ENCODE measurements at regions not wholly inside any gene's neighbourhood (a gene's known extent, or its start where the extent isn't known, plus 50 kb on each side); places are given as distances from the start of the nearest gene placed in this dataset.

DNA sequence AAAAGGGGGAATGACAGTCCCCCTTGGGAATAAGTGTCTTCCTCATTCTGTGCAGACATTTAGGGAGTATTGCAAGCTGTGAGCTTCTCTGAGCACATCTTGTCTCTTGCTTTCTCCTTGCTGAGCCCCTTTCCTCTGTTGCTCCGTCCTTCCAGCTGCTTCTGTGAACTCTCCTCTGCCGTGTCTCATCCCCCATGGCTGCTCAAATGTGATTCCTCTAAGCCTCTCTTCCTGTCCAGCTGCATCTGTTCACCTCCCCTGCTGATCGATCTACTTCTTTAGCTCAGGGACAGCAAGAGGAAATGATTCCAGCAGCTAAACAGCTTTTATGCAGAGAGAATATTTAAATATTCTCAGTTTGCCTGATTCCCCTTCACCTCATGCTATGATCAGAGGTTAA lies 328.0 kb upstream of the DNAJC19 start:
- Histone ChIP-seq H3K4me2 (ENCODE audit: low read length) (no peak overlapping the region), H2AFZ (ENCODE audit: low read depth, low read length) (no peak overlapping the region), H3K9ac (ENCODE audit: low read length) (no peak overlapping the region), H3K27me3 (ENCODE audit: insufficient read depth, low read depth, low read length) (no peaks in the 10 kb centered on the region), H3K36me3 (ENCODE audit: insufficient read depth, low read length) (no peaks in the 10 kb centered on the region), H3K4me3 (ENCODE audit: low read length) (no peak overlapping the region), H4K20me1 (ENCODE audit: insufficient read depth) (no peaks in the 10 kb centered on the region), H3F3A (ENCODE audit: insufficient read depth, low read length, poor library complexity, severe bottlenecking) (peaks cover 9% of the 10 kb centered on the region), H3K9me3 (ENCODE audit: low read length) (no peaks in the 10 kb centered on the region), H3K9me2 (ENCODE audit: insufficient read depth, low read length) (no peaks in the 10 kb centered on the region), H3K79me2 (replicated peaks; ENCODE audit: insufficient read depth, low read length) (peaks cover 32% of the 10 kb centered on the region), H3K27ac (ENCODE audit: low read length) (no peak overlapping the region)
- TF ChIP-seq EP300 (conservative IDR thresholded peaks at IDR 0.05; ENCODE audit: poor library complexity, severe bottlenecking) (no peak), MXI1 (conservative IDR thresholded peaks at IDR 0.05; ENCODE audit: poor library complexity, severe bottlenecking) (no peak), POLR2AphosphoS5 (IDR thresholded peaks at IDR 0.05) (no peak), EZH2 (IDR thresholded peaks at IDR 0.05; ENCODE audit: borderline replicate concordance, insufficient read depth, low read length, poor library complexity, severe bottlenecking) (no peak), SMC3 (conservative IDR thresholded peaks at IDR 0.05; ENCODE audit: poor library complexity) (no peak), RAD21 (conservative IDR thresholded peaks at IDR 0.05) (no peak), TAF1 (IDR thresholded peaks at IDR 0.05; ENCODE audit: low read depth) (no peak)
- TF ChIP-seq, protein P1, sequence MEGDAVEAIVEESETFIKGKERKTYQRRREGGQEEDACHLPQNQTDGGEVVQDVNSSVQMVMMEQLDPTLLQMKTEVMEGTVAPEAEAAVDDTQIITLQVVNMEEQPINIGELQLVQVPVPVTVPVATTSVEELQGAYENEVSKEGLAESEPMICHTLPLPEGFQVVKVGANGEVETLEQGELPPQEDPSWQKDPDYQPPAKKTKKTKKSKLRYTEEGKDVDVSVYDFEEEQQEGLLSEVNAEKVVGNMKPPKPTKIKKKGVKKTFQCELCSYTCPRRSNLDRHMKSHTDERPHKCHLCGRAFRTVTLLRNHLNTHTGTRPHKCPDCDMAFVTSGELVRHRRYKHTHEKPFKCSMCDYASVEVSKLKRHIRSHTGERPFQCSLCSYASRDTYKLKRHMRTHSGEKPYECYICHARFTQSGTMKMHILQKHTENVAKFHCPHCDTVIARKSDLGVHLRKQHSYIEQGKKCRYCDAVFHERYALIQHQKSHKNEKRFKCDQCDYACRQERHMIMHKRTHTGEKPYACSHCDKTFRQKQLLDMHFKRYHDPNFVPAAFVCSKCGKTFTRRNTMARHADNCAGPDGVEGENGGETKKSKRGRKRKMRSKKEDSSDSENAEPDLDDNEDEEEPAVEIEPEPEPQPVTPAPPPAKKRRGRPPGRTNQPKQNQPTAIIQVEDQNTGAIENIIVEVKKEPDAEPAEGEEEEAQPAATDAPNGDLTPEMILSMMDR (IDR thresholded peaks at IDR 0.05; ENCODE audit: poor library complexity, severe bottlenecking) = no peak
- TF ChIP-seq, protein P2, sequence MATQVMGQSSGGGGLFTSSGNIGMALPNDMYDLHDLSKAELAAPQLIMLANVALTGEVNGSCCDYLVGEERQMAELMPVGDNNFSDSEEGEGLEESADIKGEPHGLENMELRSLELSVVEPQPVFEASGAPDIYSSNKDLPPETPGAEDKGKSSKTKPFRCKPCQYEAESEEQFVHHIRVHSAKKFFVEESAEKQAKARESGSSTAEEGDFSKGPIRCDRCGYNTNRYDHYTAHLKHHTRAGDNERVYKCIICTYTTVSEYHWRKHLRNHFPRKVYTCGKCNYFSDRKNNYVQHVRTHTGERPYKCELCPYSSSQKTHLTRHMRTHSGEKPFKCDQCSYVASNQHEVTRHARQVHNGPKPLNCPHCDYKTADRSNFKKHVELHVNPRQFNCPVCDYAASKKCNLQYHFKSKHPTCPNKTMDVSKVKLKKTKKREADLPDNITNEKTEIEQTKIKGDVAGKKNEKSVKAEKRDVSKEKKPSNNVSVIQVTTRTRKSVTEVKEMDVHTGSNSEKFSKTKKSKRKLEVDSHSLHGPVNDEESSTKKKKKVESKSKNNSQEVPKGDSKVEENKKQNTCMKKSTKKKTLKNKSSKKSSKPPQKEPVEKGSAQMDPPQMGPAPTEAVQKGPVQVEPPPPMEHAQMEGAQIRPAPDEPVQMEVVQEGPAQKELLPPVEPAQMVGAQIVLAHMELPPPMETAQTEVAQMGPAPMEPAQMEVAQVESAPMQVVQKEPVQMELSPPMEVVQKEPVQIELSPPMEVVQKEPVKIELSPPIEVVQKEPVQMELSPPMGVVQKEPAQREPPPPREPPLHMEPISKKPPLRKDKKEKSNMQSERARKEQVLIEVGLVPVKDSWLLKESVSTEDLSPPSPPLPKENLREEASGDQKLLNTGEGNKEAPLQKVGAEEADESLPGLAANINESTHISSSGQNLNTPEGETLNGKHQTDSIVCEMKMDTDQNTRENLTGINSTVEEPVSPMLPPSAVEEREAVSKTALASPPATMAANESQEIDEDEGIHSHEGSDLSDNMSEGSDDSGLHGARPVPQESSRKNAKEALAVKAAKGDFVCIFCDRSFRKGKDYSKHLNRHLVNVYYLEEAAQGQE (IDR thresholded peaks at IDR 0.05; ENCODE audit: borderline replicate concordance) = no peak

DNA sequence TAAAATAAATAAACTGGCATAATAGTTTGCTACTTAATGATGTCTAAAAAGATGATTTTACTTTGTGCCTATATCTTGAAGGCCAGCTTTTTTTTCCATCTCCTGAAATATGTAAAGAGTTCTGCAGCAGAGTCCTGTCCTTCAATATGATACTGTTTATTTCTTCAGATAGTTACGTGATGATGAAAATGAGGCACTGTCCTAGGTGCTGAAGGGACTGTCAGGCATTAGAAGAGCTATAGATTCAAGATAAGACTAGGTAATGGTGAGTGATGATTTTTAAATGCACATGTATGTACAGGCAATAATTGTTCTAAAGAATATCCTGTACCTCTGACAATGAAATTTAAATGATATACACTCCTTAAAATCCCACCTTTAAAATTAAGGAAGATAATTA lies 326.9 kb upstream of the DNAJC19 start:
- peaks cover 36% of the 10 kb centered on the region for H3K79me2 ChIP-seq (replicated peaks; ENCODE audit: insufficient read depth, low read length)
- no peaks in the 10 kb centered on the region for H4K20me1 ChIP-seq (ENCODE audit: insufficient read depth)
- no peak overlapping the region for H3K27ac ChIP-seq (ENCODE audit: low read length)
- no peak overlapping the region for H3K9ac ChIP-seq (ENCODE audit: low read length)
- peaks cover 9% of the 10 kb centered on the region for H3F3A ChIP-seq (ENCODE audit: insufficient read depth, low read length, poor library complexity, severe bottlenecking)
- no peak overlapping the region for H2AFZ ChIP-seq (ENCODE audit: low read depth, low read length)
- H3K36me3 ChIP-seq (ENCODE audit: insufficient read depth, low read length) = no peaks in the 10 kb centered on the region
- no peaks in the 10 kb centered on the region for H3K9me3 ChIP-seq (ENCODE audit: low read length)
- H3K4me2 ChIP-seq (ENCODE audit: low read length) = no peak overlapping the region
- TF ChIP-seq SMC3 (conservative IDR thresholded peaks at IDR 0.05; ENCODE audit: poor library complexity) (no peak), MXI1 (conservative IDR thresholded peaks at IDR 0.05; ENCODE audit: poor library complexity, severe bottlenecking) (no peak)
- H3K9me2 ChIP-seq (ENCODE audit: insufficient read depth, low read length) = no peaks in the 10 kb centered on the region
- H3K4me3 ChIP-seq (ENCODE audit: low read length) = no peak overlapping the region
- H3K27me3 ChIP-seq (ENCODE audit: insufficient read depth, low read depth, low read length) = no peaks in the 10 kb centered on the region

DNA sequence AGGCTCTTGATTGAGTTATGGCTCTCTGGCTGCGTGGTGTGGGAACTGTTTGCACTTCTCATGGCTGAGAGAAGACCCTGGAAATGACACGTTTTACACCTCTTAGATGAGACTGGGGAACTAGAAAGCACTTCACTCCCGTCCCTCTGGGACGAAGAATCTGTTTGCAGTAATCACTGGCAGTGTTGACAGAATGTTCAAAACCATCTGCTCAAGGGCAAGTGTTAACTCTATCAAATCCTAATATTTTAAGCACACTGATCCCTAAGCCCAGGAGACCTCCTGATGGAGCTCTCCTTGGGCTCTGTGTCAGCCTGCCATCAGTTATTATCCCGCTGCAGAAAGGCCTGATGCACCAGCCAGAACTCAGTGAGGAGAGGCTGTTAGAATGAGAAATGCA lies 323.8 kb upstream of the DNAJC19 start:
- Histone ChIP-seq H3K4me3 (ENCODE audit: low read length) (peak overlapping the region; percentile 13), H3K36me3 (ENCODE audit: insufficient read depth, low read length) (no peaks in the 10 kb centered on the region), H3K9me2 (ENCODE audit: insufficient read depth, low read length) (no peaks in the 10 kb centered on the region), H4K20me1 (ENCODE audit: insufficient read depth) (no peaks in the 10 kb centered on the region), H3K4me2 (ENCODE audit: low read length) (no peak overlapping the region), H3K9me3 (ENCODE audit: low read length) (no peaks in the 10 kb centered on the region), H3K9ac (ENCODE audit: low read length) (no peak overlapping the region), H2AFZ (ENCODE audit: low read depth, low read length) (no peak overlapping the region), H3K79me2 (replicated peaks; ENCODE audit: insufficient read depth, low read length) (peaks cover 30% of the 10 kb centered on the region), H3K27me3 (ENCODE audit: insufficient read depth, low read depth, low read length) (no peaks in the 10 kb centered on the region), H3K27ac (ENCODE audit: low read length) (no peak overlapping the region), H3F3A (ENCODE audit: insufficient read depth, low read length, poor library complexity, severe bottlenecking) (peaks cover 9% of the 10 kb centered on the region)
- TF ChIP-seq TAF1 (IDR thresholded peaks at IDR 0.05; ENCODE audit: low read depth) = no peak
- TF ChIP-seq POLR2AphosphoS5 (IDR thresholded peaks at IDR 0.05) = peak; percentile 72
- no peak for TF ChIP-seq MXI1 (conservative IDR thresholded peaks at IDR 0.05; ENCODE audit: poor library complexity, severe bottlenecking)
- TF ChIP-seq EP300 (conservative IDR thresholded peaks at IDR 0.05; ENCODE audit: poor library complexity, severe bottlenecking) = peak; percentile 34
- TF ChIP-seq, protein P2 (IDR thresholded peaks at IDR 0.05; ENCODE audit: borderline replicate concordance) = peak; percentile 37

Data from neural cell (in vitro differentiated cells).